LNCaP clone FGC (cell line): ENCODE measurements at regions not wholly inside any gene's neighbourhood (a gene's known extent, or its start where the extent isn't known, plus 50 kb on each side); places are given as distances from the start of the nearest gene placed in this dataset.
A peak's percentile ranks its signal among the peaks of the same experiment; 100 is the strongest.

Source experiments
- DNase-seq: peaks from one replicate; pipeline ENCODE4 v3.0.0-alpha.2; 2011; ENCODE audit warnings: low read depth
- H3K4me3 ChIP-seq: 2 replicates; pipeline ENCODE4 v1.5.1; 2011; ENCODE audit warnings: mild to moderate bottlenecking, low read depth, low read length, control low read depth
- CTCF ChIP-seq: IDR thresholded peaks from 2 replicates; pipeline ENCODE4 v1.5.1; 2012; ENCODE audit warnings: mild to moderate bottlenecking; ENCODE audit not compliant: control insufficient read depth, insufficient read depth; ENCODE audit errors: extremely low read depth

DNA sequence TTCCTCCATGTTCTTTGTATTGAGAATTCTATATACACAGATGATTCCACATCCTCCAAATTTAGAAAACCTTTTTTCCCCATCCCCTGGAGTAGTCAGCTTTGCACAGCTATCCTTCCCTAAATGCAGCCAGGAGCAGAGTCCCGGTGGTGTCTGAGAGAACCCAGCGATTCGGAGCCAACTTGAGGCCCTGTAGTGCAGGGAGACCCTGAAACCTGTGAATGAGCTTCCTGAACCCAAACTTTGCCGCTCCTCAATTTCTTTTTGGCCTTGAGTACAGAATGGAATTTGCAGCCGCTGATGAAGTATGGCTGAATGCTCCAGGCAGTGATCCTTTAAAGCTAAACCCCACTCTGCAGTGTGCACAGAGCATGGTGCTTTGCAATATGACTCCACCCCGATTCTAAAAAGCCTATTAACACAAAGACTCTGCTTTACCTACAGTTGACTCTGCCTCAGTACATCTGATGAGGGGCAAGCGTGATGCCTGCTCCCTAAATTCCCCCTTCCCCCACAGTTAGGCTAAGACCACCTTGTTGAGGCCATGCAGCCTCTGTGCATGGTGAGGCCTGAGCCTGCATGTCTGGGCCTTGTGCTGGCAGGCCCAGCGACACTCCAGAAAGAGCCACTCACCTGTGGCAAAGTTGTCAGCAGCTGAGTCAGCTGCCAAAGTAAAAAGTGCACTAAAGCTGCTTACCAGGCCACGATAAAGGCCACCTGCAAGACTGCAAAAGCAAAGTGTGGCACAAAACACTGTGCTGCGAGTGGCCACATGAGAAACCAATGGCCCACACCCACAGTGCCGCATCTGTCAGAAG lies 82.1 kb downstream of the PLEKHG1 start:
- no peak for TF ChIP-seq CTCF
- DNase-seq: no peak
- no peak overlapping the region for H3K4me3 ChIP-seq

DNA sequence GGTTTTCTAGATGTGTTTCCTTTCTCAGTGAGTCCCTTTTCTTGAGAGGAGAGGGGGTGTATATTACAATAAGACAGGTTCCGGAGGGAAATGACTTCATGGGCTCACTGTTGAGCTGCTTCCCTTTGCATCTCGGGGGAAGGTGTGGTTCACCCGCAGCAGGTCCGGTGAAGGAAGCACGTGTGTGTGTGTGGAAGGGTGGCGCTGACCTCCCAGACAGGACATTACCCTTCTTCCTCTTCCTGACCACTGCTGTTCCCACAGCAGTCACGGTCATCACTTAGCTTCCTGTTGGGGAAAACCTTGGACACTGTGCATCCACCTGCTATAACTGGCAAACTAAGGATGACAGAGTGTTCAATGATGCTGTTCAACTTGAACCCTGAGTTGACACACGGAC lies 83.6 kb downstream of the PLEKHG1 start:
- no peak for DNase-seq
- no peak overlapping the region for H3K4me3 ChIP-seq
- TF ChIP-seq CTCF: no peak

DNA sequence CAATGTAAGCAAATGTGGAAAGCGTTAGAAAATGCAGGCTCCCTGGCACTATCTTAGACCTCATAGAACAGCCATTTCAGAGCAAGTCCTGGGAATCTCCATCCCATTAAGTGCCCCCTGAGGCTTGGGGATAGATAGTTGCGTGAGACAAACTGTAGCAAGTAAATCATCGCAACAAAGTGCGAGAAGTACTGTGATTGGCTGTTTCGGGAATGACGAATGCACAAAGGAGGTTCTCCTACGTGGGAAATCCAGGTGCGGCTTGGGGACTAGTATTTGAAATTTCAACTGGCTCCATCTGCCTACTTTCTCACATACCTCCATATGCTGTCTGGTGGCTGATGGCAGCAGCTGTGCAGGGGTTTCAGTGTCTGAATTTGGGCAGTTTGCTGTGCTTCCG lies 84.5 kb downstream of the PLEKHG1 start:
- TF ChIP-seq CTCF: no peak
- no peak overlapping the region for H3K4me3 ChIP-seq
- DNase-seq: no peak

GRCh38 chr6:150684714-150685459 lies 85.2 kb downstream of the PLEKHG1 start:
- TF ChIP-seq CTCF: no peak
- DNase-seq: no peak
- H3K4me3 ChIP-seq: no peak overlapping the region

DNA sequence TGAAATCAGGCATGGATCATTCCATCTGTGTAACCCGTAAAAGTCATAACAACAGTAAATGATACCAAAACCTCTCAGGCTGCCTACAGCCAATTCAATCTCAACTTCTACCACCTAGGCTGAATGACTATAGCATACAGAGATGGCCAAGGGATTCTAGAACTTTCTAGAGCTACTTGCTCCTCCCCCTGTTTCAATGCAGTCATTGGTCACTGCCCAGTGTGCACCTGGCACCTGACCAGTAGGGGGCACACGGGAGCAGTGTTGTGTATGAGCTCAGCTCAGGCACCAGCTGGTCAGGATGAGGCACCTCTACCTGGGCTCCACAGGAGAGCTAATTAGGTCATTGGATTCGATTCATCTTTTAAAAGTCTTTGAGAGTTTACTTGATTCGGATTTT lies 86.2 kb downstream of the PLEKHG1 start:
- no peak overlapping the region for H3K4me3 ChIP-seq
- no peak for DNase-seq
- peak; percentile 66 for TF ChIP-seq CTCF

GRCh38 chr6:150686566-150686965 lies 86.9 kb downstream of the PLEKHG1 start:
- no peak for DNase-seq

More at GRCh38 chr6:150686566-150686965, 86.9 kb downstream of the PLEKHG1 start:
- no peak overlapping the region for H3K4me3 ChIP-seq
- no peak for TF ChIP-seq CTCF
